GM10266 (cell line): ENCODE measurements at regions not wholly inside any gene's neighbourhood (a gene's known extent, or its start where the extent isn't known, plus 50 kb on each side); places are given as distances from the start of the nearest gene placed in this dataset.

Experiments used
- DNase-seq: peaks from one replicate; pipeline ENCODE4 v3.0.0; 2012; ENCODE audit errors: extremely low spot score
- CTCF ChIP-seq: IDR thresholded peaks from 2 replicates; pipeline ENCODE4 v1.5.1; 2012; ENCODE audit warnings: mild to moderate bottlenecking, low read depth; ENCODE audit not compliant: control insufficient read depth, insufficient read depth; ENCODE audit errors: missing control alignments

- DNase-seq, result no peak
- TF ChIP-seq CTCF, result no peak
Measured at GRCh38 chr13:56317841-56318240, 822.9 kb upstream of the PRR20A start.

- DNase-seq, result no peak
- no peak for TF ChIP-seq CTCF
Measured at GRCh38 chr13:56332671-56333070, 808.0 kb upstream of the PRR20A start.

GRCh38 chr13:56335775-56336174, 804.9 kb upstream of the PRR20A start:
- TF ChIP-seq CTCF, result no peak
- DNase-seq, result no peak

- TF ChIP-seq CTCF, result no peak
- no peak for DNase-seq
Measured at GRCh38 chr13:56338421-56338820, 802.3 kb upstream of the PRR20A start.

- no peak for TF ChIP-seq CTCF
- no peak for DNase-seq
Measured at GRCh38 chr13:56347014-56347413, 793.7 kb upstream of the PRR20A start.

- no peak for DNase-seq
- TF ChIP-seq CTCF, result no peak
Measured at GRCh38 chr13:56349866-56350265, 790.9 kb upstream of the PRR20A start.

- no peak for DNase-seq
Measured at GRCh38 chr13:56351041-56351440, 789.7 kb upstream of the PRR20A start.

More at GRCh38 chr13:56351041-56351440, 789.7 kb upstream of the PRR20A start:
- TF ChIP-seq CTCF, result no peak
